Ovary (tissue), 7 donors: ENCODE measurements at regions not wholly inside any gene's neighbourhood (a gene's known extent, or its start where the extent isn't known, plus 50 kb on each side); places are given as distances from the start of the nearest gene placed in this dataset.
A peak's percentile ranks its signal among the peaks of the same experiment; 100 is the strongest.

Experiments
- DNase-seq, 5 donors: peaks; one replicate each; pipeline ENCODE4 v3.0.0-alpha.2; 2019 to 2020
- H3K27ac ChIP-seq, 2 donors: fragments of 200-600 bp; one replicate each; pipeline versions ENCODE4 v1.5.1 to v1.8.0; 2019 to 2022
- H3K27me3 ChIP-seq: fragments of 200-600 bp; one replicate; pipeline ENCODE4 v1.8.0; 2022
- H3K36me3 ChIP-seq: fragments of 200-600 bp; sonication (generic); one replicate; pipeline ENCODE4 v1.5.1; 2019
- H3K4me1 ChIP-seq: one replicate; pipeline ENCODE4 v1.8.1; 2013; ENCODE audit warnings: mild to moderate bottlenecking, moderate library complexity; ENCODE audit not compliant: insufficient read depth
- H3K4me3 ChIP-seq: fragments of 200-600 bp; sonication (generic); one replicate; pipeline ENCODE4 v1.5.1; 2017
- H3K9me3 ChIP-seq, 2 donors: fragments of 200-600 bp in 1 of 2; sonication (generic) in 1 of 2; one replicate each; pipeline versions ENCODE4 v1.5.1 to v1.8.1; 2013 to 2019; ENCODE audit warnings: mild to moderate bottlenecking in 1 of 2, moderate library complexity in 1 of 2
- EP300 ChIP-seq: sonication (generic); formaldehyde crosslinking; IDR thresholded peaks from one replicate; pipeline ENCODE4 v1.6.1; 2017; ENCODE audit warnings: antibody characterized with exemption
- POLR2A ChIP-seq: fragments of 450-650 bp; IDR thresholded peaks from one replicate; pipeline ENCODE4 v1.6.1; 2017; ENCODE audit warnings: antibody characterized with exemption, mild to moderate bottlenecking, moderate library complexity
- WGBS, 3 donors: extraction: QIAGEN DNeasy Blood & Tissue Kit in 1 of 3; methylation state at CpG; one replicate each; pipeline versions ENCODE4 v1.1.5 to v1.1.7; 2013 to 2017; 5-methylcytosine and 5-hydroxymethylcytosine counted together
- intact Hi-C, 4 donors: fragments of 100-400 bp; cut with DNase I; formaldehyde crosslinking; loops; one replicate each; pipeline versions ENCODE4 v1.11.0 to v1.15.1; 2022 to 2023
- TF ChIP-seq, protein P1 (sequence below), 3 donors: fragments of 450-650 bp in 2 of 3; fragments of 200-600 bp in 1 of 3; IDR thresholded peaks; one replicate each; pipeline versions ENCODE4 v1.5.1 to v1.8.0; 2016 to 2022; ENCODE audit warnings: antibody characterized with exemption in 3 of 3, mild to moderate bottlenecking in 1 of 3
- donor health status: DM: no; HTN: no; CAD: no; lungs with moderate emphysema.
- donor health status: DM: no; HTN: no; CAD: no.
- donor health status: Bipolar disorder and iron deficiency.
- donor health status: DM: no; HTN: no; CAD: no.
- donor health status: DM: yes; HTN: yes; CAD: no.

DNA sequence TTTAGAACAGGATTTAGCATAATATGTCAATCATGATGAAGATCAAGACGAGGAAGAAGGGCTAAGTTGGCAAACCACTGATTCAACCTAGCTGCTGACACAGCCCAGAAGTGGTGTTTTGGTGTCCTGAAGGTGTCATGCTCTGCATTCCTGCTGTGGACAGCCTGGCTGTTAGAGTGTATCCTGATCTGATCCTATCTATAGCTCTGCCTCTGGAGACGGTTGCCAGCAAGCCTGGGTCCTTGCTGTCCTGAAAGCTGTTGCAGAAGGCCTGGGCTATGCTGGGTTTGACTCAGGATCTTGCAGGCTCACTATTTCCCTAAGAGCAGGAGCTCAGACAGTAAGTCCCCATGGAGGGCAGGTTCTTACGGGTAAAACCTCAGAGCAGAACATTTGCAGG is 416.4 kb downstream of the TSHZ3 start:
- no peak for DNase-seq
- Histone ChIP-seq H3K27ac (no peak overlapping the region), H3K4me3 (no peak overlapping the region), H3K4me1 (no peaks in the 10 kb centered on the region), H3K9me3 (no peaks in the 10 kb centered on the region), H3K36me3 (no peaks in the 10 kb centered on the region), H3K27me3 (no peaks in the 10 kb centered on the region)
- 87 to 94% (median 89%) methylated on average over 3 of the region's 3 CpGs for WGBS, 3 donors
- TF ChIP-seq, protein P1, sequence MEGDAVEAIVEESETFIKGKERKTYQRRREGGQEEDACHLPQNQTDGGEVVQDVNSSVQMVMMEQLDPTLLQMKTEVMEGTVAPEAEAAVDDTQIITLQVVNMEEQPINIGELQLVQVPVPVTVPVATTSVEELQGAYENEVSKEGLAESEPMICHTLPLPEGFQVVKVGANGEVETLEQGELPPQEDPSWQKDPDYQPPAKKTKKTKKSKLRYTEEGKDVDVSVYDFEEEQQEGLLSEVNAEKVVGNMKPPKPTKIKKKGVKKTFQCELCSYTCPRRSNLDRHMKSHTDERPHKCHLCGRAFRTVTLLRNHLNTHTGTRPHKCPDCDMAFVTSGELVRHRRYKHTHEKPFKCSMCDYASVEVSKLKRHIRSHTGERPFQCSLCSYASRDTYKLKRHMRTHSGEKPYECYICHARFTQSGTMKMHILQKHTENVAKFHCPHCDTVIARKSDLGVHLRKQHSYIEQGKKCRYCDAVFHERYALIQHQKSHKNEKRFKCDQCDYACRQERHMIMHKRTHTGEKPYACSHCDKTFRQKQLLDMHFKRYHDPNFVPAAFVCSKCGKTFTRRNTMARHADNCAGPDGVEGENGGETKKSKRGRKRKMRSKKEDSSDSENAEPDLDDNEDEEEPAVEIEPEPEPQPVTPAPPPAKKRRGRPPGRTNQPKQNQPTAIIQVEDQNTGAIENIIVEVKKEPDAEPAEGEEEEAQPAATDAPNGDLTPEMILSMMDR (IDR thresholded peaks at IDR 0.05) = no peak
- TF ChIP-seq EP300 (no peak), POLR2A (no peak)
- intact Hi-C loops = no loop called here

DNA sequence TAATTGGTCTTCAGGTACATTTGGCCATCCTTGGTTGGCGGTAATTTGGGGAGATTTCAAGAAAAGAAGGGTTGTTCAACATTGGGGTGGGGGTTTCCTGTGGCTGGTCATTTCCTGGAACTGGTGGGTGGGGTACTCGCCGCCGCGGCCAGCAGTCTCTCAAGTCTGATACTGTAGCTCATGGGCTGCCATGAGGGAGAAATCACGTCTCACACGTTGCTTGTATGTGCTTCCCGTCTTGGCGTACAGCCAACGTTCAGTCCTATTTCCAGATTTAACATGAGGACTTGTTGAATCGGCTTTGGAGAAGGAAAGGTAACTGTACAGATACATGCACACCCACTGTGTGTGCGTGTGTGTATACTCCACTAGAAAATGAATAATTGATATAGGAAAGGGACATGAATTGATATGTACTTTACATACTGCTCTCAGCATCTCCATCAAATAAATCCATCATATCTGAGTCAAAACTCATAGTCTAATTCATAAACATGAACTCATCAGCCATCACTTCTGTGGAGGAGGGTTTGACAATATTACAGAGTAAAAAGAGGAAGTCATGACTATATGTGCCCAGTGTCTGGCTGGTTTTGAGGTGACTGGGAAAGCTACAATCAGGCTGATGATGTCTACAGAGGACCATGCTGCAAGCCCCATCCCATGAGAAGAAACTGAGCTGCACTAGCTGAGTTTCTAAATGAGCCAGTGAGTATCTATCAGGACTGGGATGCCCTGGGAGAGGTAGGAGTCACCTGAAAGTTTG is 418.1 kb downstream of the TSHZ3 start:
- WGBS, 3 donors = 80 to 89% (median 84%) methylated on average over 12 of the region's 12 CpGs
- Histone ChIP-seq H3K27ac (no peak overlapping the region), H3K27me3 (no peaks in the 10 kb centered on the region), H3K9me3 (no peaks in the 10 kb centered on the region), H3K4me1 (no peaks in the 10 kb centered on the region), H3K4me3 (no peak overlapping the region), H3K36me3 (no peaks in the 10 kb centered on the region)
- TF ChIP-seq EP300 (no peak), POLR2A (no peak)
- TF ChIP-seq, protein P1 (IDR thresholded peaks at IDR 0.05) = no peak
- no peak for DNase-seq
- intact Hi-C loops = no loop called here

DNA sequence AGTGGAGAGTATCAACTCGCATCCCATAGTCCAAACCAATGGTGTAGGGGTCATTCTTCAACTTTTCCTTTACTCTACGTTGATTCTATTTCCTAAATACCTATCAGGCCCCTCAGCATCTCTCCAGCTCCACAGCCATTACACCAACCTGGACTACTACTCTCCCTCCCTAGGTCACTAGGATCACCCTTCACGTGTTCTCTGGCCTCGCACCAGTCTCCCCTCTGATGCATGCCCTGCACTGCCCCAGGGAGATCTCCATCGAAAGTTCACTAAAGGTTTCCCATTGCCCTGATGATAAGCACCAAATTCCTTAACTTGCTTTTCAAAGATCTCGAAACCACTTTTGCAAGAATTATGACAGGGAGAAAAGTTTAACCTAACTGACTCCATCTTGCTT is 421.5 kb downstream of the TSHZ3 start:
- no peak overlapping the region for H3K4me3 ChIP-seq
- no peak overlapping the region for H3K27ac ChIP-seq
- intact Hi-C loops = no loop called here
- DNase-seq = no peak
- no peaks in the 10 kb centered on the region for H3K9me3 ChIP-seq
- H3K27me3 ChIP-seq = no peaks in the 10 kb centered on the region
- H3K36me3 ChIP-seq = no peaks in the 10 kb centered on the region
- WGBS, 3 donors = 91 to 94% (median 91%) methylated on average over 6 of the region's 6 CpGs
- TF ChIP-seq, protein P1 (IDR thresholded peaks at IDR 0.05) = no peak
- TF ChIP-seq POLR2A (no peak), EP300 (no peak)
- peaks cover 4% of the 10 kb centered on the region for H3K4me1 ChIP-seq

DNA sequence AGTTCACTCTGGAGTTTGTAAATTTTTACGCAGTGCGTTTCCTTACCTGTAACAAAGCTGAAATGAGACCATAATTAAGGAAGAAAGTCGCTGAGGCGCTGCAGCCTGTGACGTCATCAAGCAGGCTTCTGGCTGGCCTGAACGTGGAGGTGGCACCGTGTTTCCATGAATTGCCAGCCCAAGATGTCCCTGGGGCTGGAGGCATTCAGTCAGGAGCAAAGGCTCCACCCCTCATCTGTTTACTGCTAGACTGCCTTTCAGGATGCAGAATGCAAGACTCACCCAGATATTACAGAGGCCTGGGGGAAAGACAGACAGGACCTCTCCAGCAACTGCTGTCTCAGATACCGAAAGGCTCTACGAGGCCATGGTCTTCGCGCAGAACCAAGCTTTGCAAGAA is 424.6 kb downstream of the TSHZ3 start:
- H3K36me3 ChIP-seq = no peaks in the 10 kb centered on the region
- no peaks in the 10 kb centered on the region for H3K27me3 ChIP-seq
- H3K4me1 ChIP-seq = peaks cover 4% of the 10 kb centered on the region
- no peak overlapping the region for H3K4me3 ChIP-seq
- peak in 4 of 5 donors; percentile 28 to 45 (median 34) for DNase-seq
- TF ChIP-seq, protein P1 (IDR thresholded peaks at IDR 0.05) = no peak
- TF ChIP-seq EP300 (no peak), POLR2A (no peak)
- H3K27ac ChIP-seq = peak overlapping the region in 1 of 2 donors; percentile 22
- intact Hi-C loops = no loop called here
- no peaks in the 10 kb centered on the region for H3K9me3 ChIP-seq
- whole genome bisulfite sequencing, 3 donors = 24 to 41% (median 25%) methylated on average over 11 of the region's 11 CpGs
